AG09319 (cell line): ENCODE measurements at regions not wholly inside any gene's neighbourhood (a gene's known extent, or its start where the extent isn't known, plus 50 kb on each side); places are given as distances from the start of the nearest gene placed in this dataset.
"Not testable (repeated sequence)": the region's sequence is repeated elsewhere in the genome, so short reads cannot be mapped to it uniquely, and the experiment has no call there.

Source experiments
- DNase-seq: peaks from one replicate; pipeline ENCODE4 v3.0.0-alpha.2; 2010; ENCODE audit warnings: low read depth; ENCODE audit errors: extremely low read depth
- CTCF ChIP-seq: IDR thresholded peaks from 2 replicates; pipeline ENCODE4 v1.5.1; 2011; ENCODE audit warnings: low read depth, mild to moderate bottlenecking, inconsistent platforms, low read length, moderate library complexity

GRCh38 chr20:2213401-2213800 is 82.4 kb upstream of the TGM3 start:
- no peak for TF ChIP-seq CTCF
- DNase-seq: no peak

- no peak for DNase-seq
- no peak for TF ChIP-seq CTCF
Observed at GRCh38 chr20:2217857-2218539, 77.8 kb upstream of the TGM3 start.

- TF ChIP-seq CTCF: no peak
- no peak for DNase-seq
Observed at GRCh38 chr20:2219481-2220006, 76.3 kb upstream of the TGM3 start.

DNA sequence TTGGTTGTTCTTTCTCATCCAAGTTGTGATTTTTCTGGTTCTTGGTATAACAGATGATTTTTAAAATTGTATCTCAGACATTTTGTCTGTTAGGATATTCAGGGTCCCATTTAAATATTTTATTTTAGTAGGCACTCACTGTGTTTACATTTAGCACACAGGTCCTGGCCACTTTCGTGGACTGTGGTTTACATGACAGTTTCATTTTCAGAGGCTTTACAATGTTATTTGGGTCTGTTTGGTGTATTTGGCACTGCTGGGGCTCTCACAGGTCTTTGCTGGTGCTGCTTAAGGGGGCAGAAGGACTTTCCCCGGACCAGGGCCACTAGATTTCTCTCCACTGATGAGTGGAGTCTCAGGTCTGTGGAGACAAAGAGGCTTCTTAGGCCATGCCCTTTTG is 75.5 kb upstream of the TGM3 start:
- no peak for TF ChIP-seq CTCF
- no peak for DNase-seq

- no peak for TF ChIP-seq CTCF
- DNase-seq: no peak
Observed at GRCh38 chr20:2221921-2222320, 73.9 kb upstream of the TGM3 start.

GRCh38 chr20:2223558-2224367 is 72.0 kb upstream of the TGM3 start:
- no peak for DNase-seq
- TF ChIP-seq CTCF: no peak

DNA sequence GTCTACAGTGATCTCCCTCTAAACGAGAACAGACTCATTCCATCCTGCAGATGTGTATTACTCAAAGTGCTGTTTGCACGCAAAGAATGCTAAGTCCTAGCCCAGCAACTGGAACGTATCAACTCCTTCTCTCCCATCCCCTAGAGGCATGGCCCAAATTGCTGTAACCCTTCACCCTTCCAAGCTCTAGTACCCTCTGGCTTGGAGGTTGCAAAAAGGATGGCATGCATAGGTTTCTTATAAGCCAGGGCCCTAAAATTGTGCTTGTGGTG is 71.5 kb upstream of the TGM3 start:
- no peak for DNase-seq
- TF ChIP-seq CTCF: no peak

- DNase-seq: not testable (repeated sequence)
Observed at GRCh38 chr20:2227285-2227684, 68.5 kb upstream of the TGM3 start.
